Epithelial cell of proximal tubule (primary cell): ENCODE measurements at regions not wholly inside any gene's neighbourhood (a gene's known extent, or its start where the extent isn't known, plus 50 kb on each side); places are given as distances from the start of the nearest gene placed in this dataset.

Source experiments
- DNase-seq: peaks from one replicate; pipeline ENCODE4 v3.0.0-alpha.2; 2011; ENCODE audit warnings: low read depth
- H3K4me3 ChIP-seq: 2 replicates; pipeline ENCODE4 v1.5.1; 2011; ENCODE audit warnings: low read depth, mild to moderate bottlenecking, low read length
- CTCF ChIP-seq: conservative IDR thresholded peaks from 2 replicates; pipeline ENCODE4 v1.5.1; 2012; ENCODE audit warnings: low read depth, mild to moderate bottlenecking, low read length

DNA sequence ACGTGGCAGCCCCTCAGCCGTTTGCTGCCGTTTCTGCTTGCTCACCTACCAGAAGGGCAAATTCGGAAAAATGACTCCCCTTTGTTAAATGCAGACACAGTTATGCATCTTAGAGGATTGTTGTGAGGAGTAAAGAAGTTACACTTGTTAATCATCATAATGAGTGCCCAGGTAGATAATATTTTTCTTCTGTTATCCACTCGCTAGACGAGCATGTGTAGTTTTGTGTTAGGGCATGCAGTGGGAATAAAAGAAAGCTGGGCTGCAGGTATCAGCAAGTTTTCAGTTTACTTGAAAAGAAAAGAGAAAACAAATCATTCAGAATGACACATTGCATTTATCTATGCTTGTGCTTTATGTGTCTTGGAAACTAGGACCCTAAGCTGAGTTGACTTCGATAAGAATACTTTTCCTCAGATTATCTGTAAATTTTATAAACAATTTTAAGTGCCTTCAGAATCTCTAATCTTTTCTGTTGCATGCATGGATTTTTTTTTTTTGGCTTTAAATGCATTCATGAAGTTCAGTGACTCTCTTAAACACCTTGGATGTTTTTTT, 365.3 kb downstream of the QKI start:
- no peak for TF ChIP-seq CTCF
- no peak overlapping the region for H3K4me3 ChIP-seq
- no peak for DNase-seq

- DNase-seq = no peak
- H3K4me3 ChIP-seq = no peak overlapping the region
- TF ChIP-seq CTCF = no peak
Observed at GRCh38 chr6:163777716-163778115, 363.2 kb downstream of the QKI start.

DNA sequence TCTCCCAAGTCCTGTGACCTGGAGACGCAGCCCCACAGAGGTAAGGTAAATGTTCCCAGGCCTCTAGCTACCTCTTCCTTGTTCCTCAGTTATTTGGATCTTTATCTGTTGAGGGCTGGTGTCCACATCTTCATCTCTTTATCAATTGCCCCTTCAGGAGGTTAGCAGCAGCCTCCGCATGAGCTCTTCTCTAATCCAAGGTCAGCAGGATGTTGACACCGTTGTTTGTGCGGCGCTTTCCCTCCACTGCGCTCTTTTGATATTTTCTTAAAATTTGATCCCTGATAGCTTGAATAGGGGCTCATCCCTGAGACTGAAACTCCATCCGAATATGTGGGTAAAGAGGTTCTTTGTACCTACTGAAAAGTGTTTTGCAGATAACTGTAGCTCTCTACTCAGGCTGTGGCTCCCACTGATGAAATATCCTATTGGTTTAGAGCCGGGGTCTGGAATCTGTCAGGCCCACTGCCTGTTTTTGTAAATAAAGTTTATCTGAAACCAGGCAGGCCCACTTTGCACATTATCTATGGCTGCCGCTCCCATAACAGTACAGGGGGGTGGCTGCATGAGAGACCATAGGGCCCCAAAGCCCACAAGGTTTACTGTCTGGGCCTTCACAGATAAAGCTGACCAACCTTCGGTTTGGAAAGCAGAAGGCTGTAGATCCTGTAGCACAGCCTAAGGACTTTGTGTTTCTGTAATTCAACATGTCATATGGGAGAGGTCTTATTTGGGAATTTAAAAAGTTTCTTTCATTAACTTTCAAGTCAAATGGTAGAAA, 362.6 kb downstream of the QKI start:
- no peak for TF ChIP-seq CTCF
- H3K4me3 ChIP-seq = no peak overlapping the region

GRCh38 chr6:163776196-163776905, 361.8 kb downstream of the QKI start:
- no peak overlapping the region for H3K4me3 ChIP-seq
- no peak for TF ChIP-seq CTCF
- DNase-seq = no peak

More for the DNA sequence above, 362.6 kb downstream of the QKI start:
- no peak for DNase-seq

DNA sequence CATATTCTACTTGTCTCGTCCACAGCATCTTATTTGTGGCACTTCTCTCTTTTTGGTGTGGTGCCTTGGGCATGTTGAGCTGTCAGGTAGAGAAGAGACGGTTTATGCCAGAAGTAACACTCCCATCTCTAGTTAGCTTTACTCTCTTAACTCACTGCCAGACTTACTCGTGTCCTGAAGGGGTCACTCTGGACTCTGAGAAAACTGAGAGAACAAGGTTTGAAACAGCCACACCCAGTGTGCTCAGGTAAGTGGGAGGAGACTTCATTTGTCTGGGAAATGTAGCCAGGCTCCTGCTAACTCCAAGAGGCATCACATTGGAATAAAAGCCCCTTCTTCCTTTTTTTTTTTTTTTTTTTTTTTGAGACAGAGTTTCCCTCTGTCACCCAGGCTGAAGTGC, 360.8 kb downstream of the QKI start:
- peak; percentile 22 for TF ChIP-seq CTCF
- no peak overlapping the region for H3K4me3 ChIP-seq
- no peak for DNase-seq

- H3K4me3 ChIP-seq = no peak overlapping the region
- DNase-seq = no peak
- no peak for TF ChIP-seq CTCF
Observed at GRCh38 chr6:163774485-163774884, 360.0 kb downstream of the QKI start.
